ENCODE measurements at regions not wholly inside any gene's neighbourhood (a gene's known extent, or its start where the extent isn't known, plus 50 kb on each side); places are given as distances from the start of the nearest gene placed in this dataset.

GRCh38 chr18:64592246-64592645, 443.4 kb upstream of the LINC00305 start:
- no peaks in the 10 kb centered on the region for H4K20me1 ChIP-seq (ENCODE audit: control insufficient read depth, insufficient read depth, low read depth, low read length)
- no peaks in the 10 kb centered on the region for H3K79me2 ChIP-seq (ENCODE audit: control insufficient read depth, low read length)
- H3F3A ChIP-seq (ENCODE audit: control insufficient read depth, insufficient read depth), result no peaks in the 10 kb centered on the region
- no peaks in the 10 kb centered on the region for H3K4me1 ChIP-seq (ENCODE audit: control insufficient read depth, low read length)
- H3K27me3 ChIP-seq (ENCODE audit: control insufficient read depth, low read length), result no peaks in the 10 kb centered on the region
- no peak for TF ChIP-seq CTCF (IDR thresholded peaks at IDR 0.05; ENCODE audit: low read depth, low read length, poor library complexity, severe bottlenecking)
- no peak for TF ChIP-seq EZH2phosphoT487 (IDR thresholded peaks at IDR 0.05; ENCODE audit: borderline replicate concordance, low read length)
- H3K27ac ChIP-seq (ENCODE audit: low read depth, low read length), result no peak overlapping the region
- H3K36me3 ChIP-seq (ENCODE audit: control insufficient read depth, low read length), result no peaks in the 10 kb centered on the region
- H3K9me2 ChIP-seq (replicated peaks; ENCODE audit: control insufficient read depth, low read length), result no peaks in the 10 kb centered on the region
- H3K4me2 ChIP-seq (ENCODE audit: low read length), result no peak overlapping the region
- H3K4me3 ChIP-seq (ENCODE audit: low read length), result no peak overlapping the region
- no peaks in the 10 kb centered on the region; the same call in 1 of the 2 replicates for H3K9me3 ChIP-seq (ENCODE audit: control insufficient read depth, insufficient read depth, low read length)

- H3K4me2 ChIP-seq (ENCODE audit: low read length), result no peak overlapping the region
- no peak for TF ChIP-seq EZH2phosphoT487 (IDR thresholded peaks at IDR 0.05; ENCODE audit: borderline replicate concordance, low read length)
- no peak for TF ChIP-seq CTCF (IDR thresholded peaks at IDR 0.05; ENCODE audit: low read depth, low read length, poor library complexity, severe bottlenecking)
Observed at GRCh38 chr18:64589000-64589399, 440.1 kb upstream of the LINC00305 start.

GRCh38 chr18:64566456-64566855, 417.6 kb upstream of the LINC00305 start:
- Histone ChIP-seq H3K27me3 (ENCODE audit: control insufficient read depth, low read length) (no peaks in the 10 kb centered on the region), H3F3A (ENCODE audit: control insufficient read depth, insufficient read depth) (no peaks in the 10 kb centered on the region), H4K20me1 (ENCODE audit: control insufficient read depth, insufficient read depth, low read depth, low read length) (no peaks in the 10 kb centered on the region), H3K9me3 (ENCODE audit: control insufficient read depth, insufficient read depth, low read length) (no peaks in the 10 kb centered on the region), H3K27ac (ENCODE audit: low read depth, low read length) (no peak overlapping the region), H3K4me3 (ENCODE audit: low read length) (no peak overlapping the region), H3K4me1 (ENCODE audit: control insufficient read depth, low read length) (no peaks in the 10 kb centered on the region), H3K9me2 (replicated peaks; ENCODE audit: control insufficient read depth, low read length) (no peaks in the 10 kb centered on the region), H3K36me3 (ENCODE audit: control insufficient read depth, low read length) (no peaks in the 10 kb centered on the region), H3K4me2 (ENCODE audit: low read length) (no peak overlapping the region), H3K79me2 (ENCODE audit: control insufficient read depth, low read length) (no peaks in the 10 kb centered on the region)
- TF ChIP-seq EZH2phosphoT487 (IDR thresholded peaks at IDR 0.05; ENCODE audit: borderline replicate concordance, low read length), result no peak
- no peak for TF ChIP-seq CTCF (IDR thresholded peaks at IDR 0.05; ENCODE audit: low read depth, low read length, poor library complexity, severe bottlenecking)

More at GRCh38 chr18:64589000-64589399, 440.1 kb upstream of the LINC00305 start:
- Histone ChIP-seq H3K36me3 (ENCODE audit: control insufficient read depth, low read length) (no peaks in the 10 kb centered on the region), H3K79me2 (ENCODE audit: control insufficient read depth, low read length) (no peaks in the 10 kb centered on the region), H3K9me3 (ENCODE audit: control insufficient read depth, insufficient read depth, low read length) (no peaks in the 10 kb centered on the region; the same call in 1 of the 2 replicates), H3K27ac (ENCODE audit: low read depth, low read length) (no peak overlapping the region), H3K4me1 (ENCODE audit: control insufficient read depth, low read length) (no peaks in the 10 kb centered on the region), H3F3A (ENCODE audit: control insufficient read depth, insufficient read depth) (no peaks in the 10 kb centered on the region), H3K9me2 (replicated peaks; ENCODE audit: control insufficient read depth, low read length) (no peaks in the 10 kb centered on the region), H3K4me3 (ENCODE audit: low read length) (no peak overlapping the region), H3K27me3 (ENCODE audit: control insufficient read depth, low read length) (no peaks in the 10 kb centered on the region), H4K20me1 (ENCODE audit: control insufficient read depth, insufficient read depth, low read depth, low read length) (no peaks in the 10 kb centered on the region)
